GM19467 (cell line): ENCODE measurements at regions not wholly inside any gene's neighbourhood (a gene's known extent, or its start where the extent isn't known, plus 50 kb on each side); places are given as distances from the start of the nearest gene placed in this dataset.
"Not testable (repeated sequence)": the region's sequence is repeated elsewhere in the genome, so short reads cannot be mapped to it uniquely, and the experiment has no call there.

Experiments used
- ATAC-seq: cut with Tn5 transposase; IDR thresholded peaks from one replicate; pipeline ENCODE4 v1.9.1; 2021; ENCODE audit warnings: mild to moderate bottlenecking, moderate library complexity; ENCODE audit not compliant: unreplicated experiment

GRCh38 chr6:131424475-131424874 lies 148.6 kb upstream of the ARG1 start:
- no peak for ATAC-seq

GRCh38 chr6:131427434-131428058 lies 145.5 kb upstream of the ARG1 start:
- ATAC-seq = no peak

- no peak for ATAC-seq
Observed at GRCh38 chr6:131430531-131430930, 142.5 kb upstream of the ARG1 start.

- no peak for ATAC-seq
Observed at GRCh38 chr6:131431718-131432117, 141.3 kb upstream of the ARG1 start.

GRCh38 chr6:131433927-131434326 lies 139.1 kb upstream of the ARG1 start:
- no peak for ATAC-seq

- no peak for ATAC-seq
Observed at GRCh38 chr6:131436358-131436757, 136.7 kb upstream of the ARG1 start.

GRCh38 chr6:131443014-131443413 lies 130.0 kb upstream of the ARG1 start:
- no peak for ATAC-seq

GRCh38 chr6:131443514-131443913 lies 129.5 kb upstream of the ARG1 start:
- no peak for ATAC-seq

- ATAC-seq = not testable (repeated sequence)
Observed at GRCh38 chr6:131445356-131445755, 127.7 kb upstream of the ARG1 start.

GRCh38 chr6:131450861-131451260 lies 122.2 kb upstream of the ARG1 start:
- no peak for ATAC-seq

- no peak for ATAC-seq
Observed at GRCh38 chr6:131451321-131452144, 121.5 kb upstream of the ARG1 start.

- ATAC-seq = no peak
Observed at GRCh38 chr6:131453803-131454202, 119.2 kb upstream of the ARG1 start.

GRCh38 chr6:131456565-131456964 lies 116.5 kb upstream of the ARG1 start:
- ATAC-seq = no peak

GRCh38 chr6:131459005-131459404 lies 114.0 kb upstream of the ARG1 start:
- ATAC-seq = no peak

- no peak for ATAC-seq
Observed at GRCh38 chr6:131460614-131461000, 112.4 kb upstream of the ARG1 start.

GRCh38 chr6:131469130-131469529 lies 103.9 kb upstream of the ARG1 start:
- ATAC-seq = no peak

- ATAC-seq = no peak
Observed at GRCh38 chr6:131470534-131470933, 102.5 kb upstream of the ARG1 start.

GRCh38 chr6:131471331-131471730 lies 101.7 kb upstream of the ARG1 start:
- ATAC-seq = no peak

GRCh38 chr6:131473303-131473702 lies 99.7 kb upstream of the ARG1 start:
- not testable (repeated sequence) for ATAC-seq

GRCh38 chr6:131476362-131476761 lies 96.7 kb upstream of the ARG1 start:
- no peak for ATAC-seq

GRCh38 chr6:131478740-131479211 lies 94.2 kb upstream of the ARG1 start:
- ATAC-seq = not testable (repeated sequence)

GRCh38 chr6:131486608-131487007 lies 86.4 kb upstream of the ARG1 start:
- no peak for ATAC-seq
